T-helper 17 cell (primary cell): ENCODE measurements at regions not wholly inside any gene's neighbourhood (a gene's known extent, or its start where the extent isn't known, plus 50 kb on each side); places are given as distances from the start of the nearest gene placed in this dataset.
A peak's percentile ranks its signal among the peaks of the same experiment; 100 is the strongest.
"Not testable (repeated sequence)": the region's sequence is repeated elsewhere in the genome, so short reads cannot be mapped to it uniquely, and the experiment has no call there.

Source experiments
- ATAC-seq: fragments of 150-1000 bp; cut with Tn5 transposase; 2 replicates; pipeline ENCODE4 v1.10.0; 2021; ENCODE audit warnings: mild to moderate bottlenecking, moderate library complexity
- DNase-seq, 3 donors: peaks; one replicate each; pipeline versions ENCODE4 v3.0.0 to v3.0.0-alpha.2; 2020 to 2021
- H3K9me3 ChIP-seq: one replicate; pipeline ENCODE4 v1.7.0; 2013; ENCODE audit warnings: low read length, mild to moderate bottlenecking; ENCODE audit not compliant: control insufficient read depth, poor library complexity, severe bottlenecking
- H3K27ac Mint-ChIP-seq: one replicate; pipeline ENCODE4 v1.8.0; 2022; ENCODE audit warnings: mild to moderate bottlenecking, moderate library complexity, mixed read lengths
- H3K27me3 Mint-ChIP-seq: one replicate; pipeline ENCODE4 v1.8.0; 2022; ENCODE audit warnings: mixed read lengths
- H3K36me3 Mint-ChIP-seq: one replicate; pipeline ENCODE4 v1.8.0; 2022; ENCODE audit warnings: low read depth, mixed read lengths
- H3K4me1 Mint-ChIP-seq: one replicate; pipeline ENCODE4 v1.8.0; 2022; ENCODE audit warnings: mild to moderate bottlenecking, mixed read lengths
- H3K4me3 Mint-ChIP-seq: one replicate; pipeline ENCODE4 v1.8.0; 2022; ENCODE audit warnings: mild to moderate bottlenecking, moderate library complexity, mixed read lengths

DNA sequence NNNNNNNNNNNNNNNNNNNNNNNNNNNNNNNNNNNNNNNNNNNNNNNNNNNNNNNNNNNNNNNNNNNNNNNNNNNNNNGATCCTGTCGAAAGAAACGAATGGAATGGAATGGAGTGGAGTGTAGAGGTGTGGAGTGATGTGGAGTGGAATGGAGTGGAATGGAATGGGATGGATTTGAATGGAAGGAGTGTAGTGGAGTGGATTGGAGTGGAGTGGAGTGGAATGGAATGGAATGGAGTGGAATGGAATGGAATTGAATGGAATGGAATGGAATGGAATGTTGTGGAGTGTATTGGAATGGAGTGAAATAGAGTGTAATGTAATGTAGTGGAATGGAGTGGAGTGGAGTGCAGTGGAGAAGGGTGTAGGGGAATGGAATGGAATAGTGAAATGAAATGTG is 1275.4 kb upstream of the TPTE start:
- H3K9me3 ChIP-seq = peaks cover 14% of the 10 kb centered on the region
- not testable (repeated sequence) for H3K27ac Mint-ChIP-seq, DNase-seq, H3K27me3 Mint-ChIP-seq, H3K4me3 Mint-ChIP-seq, H3K36me3 Mint-ChIP-seq, H3K4me1 Mint-ChIP-seq
- ATAC-seq = peak; percentile 11

DNA sequence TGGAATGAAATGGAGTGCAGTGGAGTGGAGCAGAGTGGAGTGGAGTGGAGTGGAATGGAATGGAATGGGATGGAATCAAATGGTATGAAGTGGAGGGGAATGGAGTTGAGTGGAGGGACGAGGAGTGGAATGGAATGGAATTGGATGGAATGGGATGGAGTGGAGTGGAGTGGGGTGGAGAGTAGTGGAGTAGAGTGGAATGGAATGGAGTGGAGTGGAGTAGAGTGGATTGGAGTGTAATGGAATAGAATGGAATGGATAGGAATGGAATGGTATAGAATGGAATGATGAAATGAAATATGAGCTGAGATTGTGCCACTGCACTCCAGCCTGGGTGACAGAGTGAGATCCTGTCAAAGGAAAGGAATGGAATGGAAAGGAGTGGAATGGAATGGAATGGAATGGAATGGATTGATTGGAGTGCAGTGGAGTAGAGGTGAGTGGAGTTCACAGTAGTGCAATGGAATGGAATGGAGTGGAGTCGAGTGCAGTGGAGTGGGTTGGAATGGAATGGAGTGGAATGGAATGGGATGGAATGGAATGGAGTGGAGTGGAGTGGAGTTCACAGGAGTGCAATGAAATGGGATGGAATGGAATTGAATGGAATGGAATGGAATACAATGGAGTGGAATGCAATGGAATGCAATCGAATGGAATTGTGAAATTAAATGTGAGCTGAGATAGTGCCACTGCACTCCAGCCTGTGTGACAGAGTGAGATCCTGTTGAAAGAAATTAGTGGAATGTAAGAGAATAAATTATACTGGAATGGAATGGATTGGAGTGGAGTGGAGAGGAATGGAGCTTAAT is 1274.7 kb upstream of the TPTE start:
- not testable (repeated sequence) for DNase-seq
- ATAC-seq = peak; percentile 50

DNA sequence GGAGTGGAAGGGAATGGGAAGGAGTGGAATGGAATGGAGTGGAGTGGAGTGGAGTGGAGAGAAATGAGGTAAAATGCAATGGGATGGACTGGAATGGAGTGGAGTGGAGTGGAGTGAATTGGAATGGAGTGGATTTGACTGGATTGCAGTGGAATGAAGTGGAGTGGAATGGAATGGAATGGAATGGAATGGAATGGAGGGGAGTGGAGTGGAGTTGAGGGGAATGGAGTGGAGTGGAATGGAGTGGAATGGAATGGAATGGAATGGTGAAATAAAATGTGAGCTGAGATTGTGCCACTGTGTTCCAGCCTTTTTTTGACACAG is 1274.1 kb upstream of the TPTE start:
- H3K4me3 Mint-ChIP-seq, DNase-seq, H3K4me1 Mint-ChIP-seq, H3K36me3 Mint-ChIP-seq, H3K27ac Mint-ChIP-seq, H3K27me3 Mint-ChIP-seq: not testable (repeated sequence)
- H3K9me3 ChIP-seq = peaks cover 14% of the 10 kb centered on the region
- ATAC-seq = peak; percentile 40

More for the DNA sequence above, 1274.7 kb upstream of the TPTE start:
- H3K27ac Mint-ChIP-seq, H3K4me1 Mint-ChIP-seq, H3K4me3 Mint-ChIP-seq, H3K27me3 Mint-ChIP-seq, H3K36me3 Mint-ChIP-seq: not testable (repeated sequence)
- H3K9me3 ChIP-seq = peaks cover 14% of the 10 kb centered on the region

DNA sequence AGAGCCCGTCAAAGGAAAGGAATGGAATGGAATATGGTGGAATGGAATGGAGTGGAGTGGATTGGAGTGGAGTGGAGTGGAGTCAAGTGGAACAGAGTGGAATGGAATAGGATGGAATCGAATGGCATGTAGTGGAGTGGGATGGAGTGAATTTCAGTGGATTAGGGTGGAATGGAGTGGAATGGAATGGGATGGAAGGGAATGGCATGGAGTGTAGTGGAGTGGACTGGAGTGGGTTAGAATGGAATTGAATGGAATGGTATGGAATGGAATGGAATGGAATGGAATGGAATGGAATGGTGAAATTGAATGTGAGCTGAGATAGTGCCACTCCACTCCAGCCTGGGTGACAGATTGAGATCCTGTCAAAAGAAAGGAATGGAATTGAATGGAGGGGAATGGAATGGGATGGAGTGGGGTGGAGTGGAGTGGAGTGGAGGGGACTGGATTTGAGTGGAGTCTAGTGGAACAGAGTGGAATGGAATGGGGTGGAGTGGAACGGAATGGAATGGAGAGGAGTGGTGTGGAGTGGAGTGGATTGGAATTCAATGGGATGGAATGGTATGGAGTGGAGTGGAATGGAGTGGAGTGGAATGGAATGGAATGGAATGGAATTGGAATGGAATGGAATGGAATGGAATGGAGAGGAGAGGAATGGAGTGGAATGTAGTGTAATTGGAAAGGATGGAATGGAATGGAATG is 1273.6 kb upstream of the TPTE start:
- not testable (repeated sequence) for DNase-seq, H3K36me3 Mint-ChIP-seq, H3K27ac Mint-ChIP-seq, H3K27me3 Mint-ChIP-seq, H3K4me3 Mint-ChIP-seq, H3K4me1 Mint-ChIP-seq
- ATAC-seq = peak; percentile 37
- peaks cover 14% of the 10 kb centered on the region for H3K9me3 ChIP-seq
